ENCODE measurements at regions not wholly inside any gene's neighbourhood (a gene's known extent, or its start where the extent isn't known, plus 50 kb on each side); places are given as distances from the start of the nearest gene placed in this dataset.

- no peak for DNase-seq (ENCODE audit: low read depth)
Observed at GRCh38 chr10:129116371-129116770, 350.7 kb upstream of the MGMT start.

GRCh38 chr10:129120441-129120840, 346.6 kb upstream of the MGMT start:
- no peak for TF ChIP-seq CTCF (IDR thresholded peaks at IDR 0.05; ENCODE audit: insufficient read depth, low read length, poor library complexity, severe bottlenecking)
- H3K36me3 ChIP-seq (ENCODE audit: control insufficient read depth, insufficient read depth, low read length), result no peaks in the 10 kb centered on the region
- no peak overlapping the region for H3K4me3 ChIP-seq (ENCODE audit: low read depth, low read length)
- no peaks in the 10 kb centered on the region for H3K27me3 ChIP-seq (ENCODE audit: control insufficient read depth, insufficient read depth, low read length)
- DNase-seq (ENCODE audit: low read depth), result no peak

More at GRCh38 chr10:129116371-129116770, 350.7 kb upstream of the MGMT start:
- H3K4me3 ChIP-seq (ENCODE audit: low read depth, low read length), result no peak overlapping the region
- TF ChIP-seq CTCF (IDR thresholded peaks at IDR 0.05; ENCODE audit: insufficient read depth, low read length, poor library complexity, severe bottlenecking), result no peak
- H3K27me3 ChIP-seq (ENCODE audit: control insufficient read depth, insufficient read depth, low read length), result no peaks in the 10 kb centered on the region
- H3K36me3 ChIP-seq (ENCODE audit: control insufficient read depth, insufficient read depth, low read length), result no peaks in the 10 kb centered on the region

- Histone ChIP-seq H3K4me3 (ENCODE audit: low read depth, low read length) (no peak overlapping the region), H3K36me3 (ENCODE audit: control insufficient read depth, insufficient read depth, low read length) (no peaks in the 10 kb centered on the region), H3K27me3 (ENCODE audit: control insufficient read depth, insufficient read depth, low read length) (no peaks in the 10 kb centered on the region)
- no peak for TF ChIP-seq CTCF (IDR thresholded peaks at IDR 0.05; ENCODE audit: insufficient read depth, low read length, poor library complexity, severe bottlenecking)
- DNase-seq (ENCODE audit: low read depth), result no peak
Observed at GRCh38 chr10:129122846-129123245, 344.2 kb upstream of the MGMT start.

- no peak for TF ChIP-seq CTCF (IDR thresholded peaks at IDR 0.05; ENCODE audit: insufficient read depth, low read length, poor library complexity, severe bottlenecking)
- DNase-seq (ENCODE audit: low read depth), result no peak
- Histone ChIP-seq H3K4me3 (ENCODE audit: low read depth, low read length) (no peak overlapping the region), H3K27me3 (ENCODE audit: control insufficient read depth, insufficient read depth, low read length) (no peaks in the 10 kb centered on the region), H3K36me3 (ENCODE audit: control insufficient read depth, insufficient read depth, low read length) (no peaks in the 10 kb centered on the region)
Observed at GRCh38 chr10:129123428-129123827, 343.6 kb upstream of the MGMT start.

GRCh38 chr10:129126982-129127381, 340.1 kb upstream of the MGMT start:
- TF ChIP-seq CTCF (IDR thresholded peaks at IDR 0.05; ENCODE audit: insufficient read depth, low read length, poor library complexity, severe bottlenecking), result no peak
- no peaks in the 10 kb centered on the region for H3K27me3 ChIP-seq (ENCODE audit: control insufficient read depth, insufficient read depth, low read length)
- no peak for DNase-seq (ENCODE audit: low read depth)
- no peak overlapping the region for H3K4me3 ChIP-seq (ENCODE audit: low read depth, low read length)
- H3K36me3 ChIP-seq (ENCODE audit: control insufficient read depth, insufficient read depth, low read length), result no peaks in the 10 kb centered on the region

GRCh38 chr10:129131457-129132132, 335.4 kb upstream of the MGMT start:
- Histone ChIP-seq H3K27me3 (ENCODE audit: control insufficient read depth, insufficient read depth, low read length) (no peaks in the 10 kb centered on the region), H3K4me3 (ENCODE audit: low read depth, low read length) (no peak overlapping the region), H3K36me3 (ENCODE audit: control insufficient read depth, insufficient read depth, low read length) (no peaks in the 10 kb centered on the region)
- DNase-seq (ENCODE audit: low read depth), result no peak
- no peak for TF ChIP-seq CTCF (IDR thresholded peaks at IDR 0.05; ENCODE audit: insufficient read depth, low read length, poor library complexity, severe bottlenecking)

Data from kidney epithelial cell (primary cell).